Peyer's patch (tissue), 4 donors: ENCODE measurements at regions not wholly inside any gene's neighbourhood (a gene's known extent, or its start where the extent isn't known, plus 50 kb on each side); places are given as distances from the start of the nearest gene placed in this dataset.

Experiments used
- DNase-seq, 3 donors: peaks; one replicate each; pipeline ENCODE4 v3.0.0-alpha.2; 2017 to 2019
- H3K27ac ChIP-seq, 4 donors: fragments of 200-600 bp; sonication (generic); one replicate each; pipeline ENCODE4 v1.5.1; 2016 to 2019
- H3K27me3 ChIP-seq, 2 donors: fragments of 200-600 bp; sonication (generic); one replicate each; pipeline ENCODE4 v1.5.1; 2019
- H3K36me3 ChIP-seq, 3 donors: fragments of 200-600 bp; sonication (generic); one replicate each; pipeline ENCODE4 v1.5.1; 2016 to 2019
- H3K4me1 ChIP-seq, 4 donors: fragments of 200-600 bp; sonication (generic); one replicate each; pipeline ENCODE4 v1.5.1; 2016 to 2019
- H3K4me3 ChIP-seq, 4 donors: fragments of 200-600 bp; sonication (generic); 1 replicate in 3 of 4; 2 replicates in 1 of 4; pipeline ENCODE4 v1.5.1; 2016 to 2019; ENCODE audit warnings: mild to moderate bottlenecking in 1 of 4
- H3K9me3 ChIP-seq, 4 donors: fragments of 200-600 bp; sonication (generic); one replicate each; pipeline ENCODE4 v1.5.1; 2016 to 2019; ENCODE audit warnings: mild to moderate bottlenecking in 1 of 4
- CTCF ChIP-seq, 6 experiments: fragments of 450-650 bp in 4 of 6; fragments of 200-600 bp in 2 of 6; sonication (generic) in 1 of 6; IDR thresholded peaks; one replicate each; pipeline ENCODE4 v1.5.1; 2017 to 2019; ENCODE audit warnings: antibody characterized with exemption in 6 of 6, mild to moderate bottlenecking in 3 of 6, moderate library complexity in 1 of 6
- POLR2A ChIP-seq, 2 donors: fragments of 450-650 bp; IDR thresholded peaks; one replicate each; pipeline ENCODE4 v1.5.1; 2017; ENCODE audit warnings: antibody characterized with exemption in 2 of 2, mild to moderate bottlenecking in 2 of 2, moderate library complexity in 2 of 2

GRCh38 chrX:122818068-122818467 lies 366.0 kb upstream of the GRIA3 start:
- TF ChIP-seq CTCF (IDR thresholded peaks at IDR 0.05) (no peak), POLR2A (IDR thresholded peaks at IDR 0.05) (no peak)
- Histone ChIP-seq H3K27me3 (no peaks in the 10 kb centered on the region), H3K36me3 (no peaks in the 10 kb centered on the region), H3K4me3 (no peak overlapping the region), H3K4me1 (no peaks in the 10 kb centered on the region), H3K9me3 (no peaks in the 10 kb centered on the region), H3K27ac (no peak overlapping the region)
- no peak for DNase-seq

GRCh38 chrX:122833230-122833629 lies 350.8 kb upstream of the GRIA3 start:
- no peak for DNase-seq
- no peaks in the 10 kb centered on the region for H3K36me3 ChIP-seq
- H3K27me3 ChIP-seq = no peaks in the 10 kb centered on the region
- no peaks in the 10 kb centered on the region for H3K4me1 ChIP-seq
- no peak overlapping the region for H3K27ac ChIP-seq
- no peaks in the 10 kb centered on the region for H3K9me3 ChIP-seq
- TF ChIP-seq CTCF (IDR thresholded peaks at IDR 0.05) (no peak), POLR2A (IDR thresholded peaks at IDR 0.05) (no peak)
- H3K4me3 ChIP-seq = no peak overlapping the region

GRCh38 chrX:122835886-122836285 lies 348.2 kb upstream of the GRIA3 start:
- Histone ChIP-seq H3K36me3 (no peaks in the 10 kb centered on the region), H3K4me1 (no peaks in the 10 kb centered on the region), H3K27ac (no peak overlapping the region), H3K4me3 (no peak overlapping the region), H3K27me3 (no peaks in the 10 kb centered on the region), H3K9me3 (no peaks in the 10 kb centered on the region)
- no peak for DNase-seq
- TF ChIP-seq CTCF (IDR thresholded peaks at IDR 0.05) = no peak
- TF ChIP-seq POLR2A (IDR thresholded peaks at IDR 0.05) = no peak

GRCh38 chrX:122850326-122850725 lies 333.8 kb upstream of the GRIA3 start:
- no peak overlapping the region for H3K4me3 ChIP-seq
- no peaks in the 10 kb centered on the region for H3K36me3 ChIP-seq
- no peaks in the 10 kb centered on the region for H3K4me1 ChIP-seq
- no peak for TF ChIP-seq CTCF (IDR thresholded peaks at IDR 0.05)
- no peak for TF ChIP-seq POLR2A (IDR thresholded peaks at IDR 0.05)
- DNase-seq = no peak
- no peak overlapping the region for H3K27ac ChIP-seq
- H3K27me3 ChIP-seq = no peaks in the 10 kb centered on the region
- no peaks in the 10 kb centered on the region for H3K9me3 ChIP-seq

- Histone ChIP-seq H3K4me3 (no peak overlapping the region), H3K9me3 (no peaks in the 10 kb centered on the region), H3K27me3 (no peaks in the 10 kb centered on the region), H3K36me3 (no peaks in the 10 kb centered on the region), H3K4me1 (no peaks in the 10 kb centered on the region), H3K27ac (no peak overlapping the region)
- no peak for TF ChIP-seq CTCF (IDR thresholded peaks at IDR 0.05)
- TF ChIP-seq POLR2A (IDR thresholded peaks at IDR 0.05) = no peak
- DNase-seq = no peak
Observed at GRCh38 chrX:122856205-122856604, 327.9 kb upstream of the GRIA3 start.

- H3K9me3 ChIP-seq = no peaks in the 10 kb centered on the region
- H3K27me3 ChIP-seq = no peaks in the 10 kb centered on the region
- TF ChIP-seq POLR2A (IDR thresholded peaks at IDR 0.05) (no peak), CTCF (IDR thresholded peaks at IDR 0.05) (no peak)
- H3K4me1 ChIP-seq = no peaks in the 10 kb centered on the region
- H3K36me3 ChIP-seq = no peaks in the 10 kb centered on the region
- no peak for DNase-seq
- H3K27ac ChIP-seq = no peak overlapping the region
- no peak overlapping the region for H3K4me3 ChIP-seq
Observed at GRCh38 chrX:122857734-122858133, 326.3 kb upstream of the GRIA3 start.
